Sigmoid colon (tissue), 6 donors: ENCODE measurements at regions not wholly inside any gene's neighbourhood (a gene's known extent, or its start where the extent isn't known, plus 50 kb on each side); places are given as distances from the start of the nearest gene placed in this dataset.

Experiments
- DNase-seq: peaks from one replicate; pipeline ENCODE4 v3.0.0-alpha.2; 2019
- H3K27ac ChIP-seq, 4 donors: fragments of 200-600 bp; sonication (generic); one replicate each; pipeline ENCODE4 v1.5.1; 2016 to 2019; ENCODE audit warnings: mild to moderate bottlenecking in 1 of 4
- H3K27me3 ChIP-seq, 3 donors: fragments of 200-600 bp; sonication (generic); one replicate each; pipeline ENCODE4 v1.5.1; 2019; ENCODE audit warnings: mild to moderate bottlenecking in 1 of 3
- H3K36me3 ChIP-seq, 4 donors: fragments of 200-600 bp; sonication (generic); one replicate each; pipeline ENCODE4 v1.5.1; 2016 to 2019
- H3K4me1 ChIP-seq, 4 donors: fragments of 200-600 bp; sonication (generic); one replicate each; pipeline ENCODE4 v1.5.1; 2017 to 2019
- H3K4me3 ChIP-seq, 4 donors: fragments of 200-600 bp; sonication (generic); one replicate each; pipeline ENCODE4 v1.5.1; 2017 to 2019; ENCODE audit warnings: mild to moderate bottlenecking in 2 of 4, moderate library complexity in 1 of 4
- H3K9me3 ChIP-seq, 4 donors: fragments of 200-600 bp in 3 of 4; sonication (generic) in 3 of 4; one replicate each; pipeline versions ENCODE4 v1.5.1 to v1.6.1; 2013 to 2019
- EP300 ChIP-seq, 4 donors: sonication (generic); formaldehyde crosslinking; IDR thresholded peaks; one replicate each; pipeline ENCODE4 v1.6.1; 2017; ENCODE audit warnings: antibody characterized with exemption in 4 of 4
- POLR2A ChIP-seq, 2 donors: fragments of 450-650 bp; IDR thresholded peaks; one replicate each; pipeline ENCODE4 v1.6.1; 2016; ENCODE audit warnings: antibody characterized with exemption in 2 of 2, mild to moderate bottlenecking in 2 of 2, moderate library complexity in 2 of 2
- POLR2AphosphoS5 ChIP-seq, 4 donors: sonication (generic); formaldehyde crosslinking; IDR thresholded peaks; one replicate each; pipeline ENCODE4 v1.6.1; 2017; ENCODE audit warnings: antibody characterized with exemption in 4 of 4
- WGBS, 2 donors: extraction: QIAGEN DNeasy Blood & Tissue Kit; methylation state at CpG; one replicate each; pipeline ENCODE4 v1.1.7; 2013; 5-methylcytosine and 5-hydroxymethylcytosine counted together
- intact Hi-C: fragments of 100-400 bp; cut with DNase I; formaldehyde crosslinking; loops from one replicate; pipeline ENCODE4 v1.15.1; 2023
- TF ChIP-seq, protein P1 (sequence below), 4 experiments: fragments of 450-650 bp in 3 of 4; fragments of 200-600 bp in 1 of 4; IDR thresholded peaks; one replicate each; pipeline ENCODE4 v1.5.1; 2016 to 2019; ENCODE audit warnings: antibody characterized with exemption in 4 of 4, mild to moderate bottlenecking in 3 of 4, moderate library complexity in 2 of 4
- donor health status: healthy with polysubstance abuse.
- donor health status: healthy.

DNA sequence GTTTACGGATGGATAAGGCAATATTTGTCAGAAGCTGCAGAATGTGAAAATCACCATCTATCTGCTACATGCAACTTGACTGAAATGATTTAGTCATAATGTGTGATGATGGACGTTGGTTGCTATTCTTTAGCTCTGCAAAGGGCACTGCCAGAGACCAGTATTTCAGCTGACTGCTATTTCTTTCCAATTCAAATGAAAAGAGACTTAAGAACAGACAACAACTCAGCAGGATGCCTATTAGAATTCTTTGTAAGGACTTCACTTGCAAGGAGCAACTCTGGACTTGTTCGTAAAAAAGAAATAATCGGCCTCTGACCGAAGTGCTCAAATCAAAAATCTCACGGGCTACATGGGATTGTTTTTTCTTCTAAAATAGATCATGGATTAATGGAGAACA, 262.7 kb downstream of the DHX15 start:
- no peak overlapping the region for H3K4me3 ChIP-seq
- DNase-seq: no peak
- TF ChIP-seq EP300 (IDR thresholded peaks at IDR 0.05) (no peak), POLR2AphosphoS5 (IDR thresholded peaks at IDR 0.05) (no peak), POLR2A (IDR thresholded peaks at IDR 0.05) (no peak)
- TF ChIP-seq, protein P1, sequence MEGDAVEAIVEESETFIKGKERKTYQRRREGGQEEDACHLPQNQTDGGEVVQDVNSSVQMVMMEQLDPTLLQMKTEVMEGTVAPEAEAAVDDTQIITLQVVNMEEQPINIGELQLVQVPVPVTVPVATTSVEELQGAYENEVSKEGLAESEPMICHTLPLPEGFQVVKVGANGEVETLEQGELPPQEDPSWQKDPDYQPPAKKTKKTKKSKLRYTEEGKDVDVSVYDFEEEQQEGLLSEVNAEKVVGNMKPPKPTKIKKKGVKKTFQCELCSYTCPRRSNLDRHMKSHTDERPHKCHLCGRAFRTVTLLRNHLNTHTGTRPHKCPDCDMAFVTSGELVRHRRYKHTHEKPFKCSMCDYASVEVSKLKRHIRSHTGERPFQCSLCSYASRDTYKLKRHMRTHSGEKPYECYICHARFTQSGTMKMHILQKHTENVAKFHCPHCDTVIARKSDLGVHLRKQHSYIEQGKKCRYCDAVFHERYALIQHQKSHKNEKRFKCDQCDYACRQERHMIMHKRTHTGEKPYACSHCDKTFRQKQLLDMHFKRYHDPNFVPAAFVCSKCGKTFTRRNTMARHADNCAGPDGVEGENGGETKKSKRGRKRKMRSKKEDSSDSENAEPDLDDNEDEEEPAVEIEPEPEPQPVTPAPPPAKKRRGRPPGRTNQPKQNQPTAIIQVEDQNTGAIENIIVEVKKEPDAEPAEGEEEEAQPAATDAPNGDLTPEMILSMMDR (IDR thresholded peaks at IDR 0.05): no peak
- WGBS, 2 donors: 60 to 87% methylated on average over 6 of the region's 6 CpGs
- no peak overlapping the region for H3K27ac ChIP-seq
- no peaks in the 10 kb centered on the region for H3K27me3 ChIP-seq
- H3K4me1 ChIP-seq: peaks cover 0 to 5% (median 0%) of the 10 kb centered on the region in 4 donors
- no peaks in the 10 kb centered on the region for H3K9me3 ChIP-seq
- no peaks in the 10 kb centered on the region for H3K36me3 ChIP-seq
- intact Hi-C loops: no loop called here

DNA sequence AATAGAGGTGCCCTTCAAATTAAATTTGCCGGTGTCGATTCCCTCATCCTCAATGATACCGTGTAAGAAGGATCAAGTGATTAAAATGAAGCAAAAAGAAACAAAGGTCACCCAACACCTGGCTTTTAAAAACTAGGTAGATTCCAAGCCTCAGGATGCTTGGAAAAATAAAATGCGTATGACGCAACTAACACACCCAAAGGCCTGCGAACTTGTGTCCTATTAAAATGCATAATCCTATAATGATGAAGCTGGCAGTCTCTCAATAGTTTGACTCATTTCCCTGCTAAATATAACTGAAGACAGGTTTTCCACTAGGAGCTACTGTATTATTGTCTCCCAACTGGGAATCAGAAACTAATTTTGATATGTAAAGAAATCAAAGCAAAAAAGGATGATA, 263.2 kb downstream of the DHX15 start:
- Histone ChIP-seq H3K9me3 (no peaks in the 10 kb centered on the region), H3K4me3 (no peak overlapping the region), H3K27me3 (no peaks in the 10 kb centered on the region), H3K27ac (peak overlapping the region in 2 of 4 donors; percentile 25 to 42), H3K4me1 (peaks cover 0 to 5% (median 0%) of the 10 kb centered on the region in 4 donors), H3K36me3 (no peaks in the 10 kb centered on the region)
- WGBS, 2 donors: 49 to 67% methylated on average over 6 of the region's 6 CpGs
- DNase-seq: no peak
- intact Hi-C loops: no loop called here
- TF ChIP-seq, protein P1 (IDR thresholded peaks at IDR 0.05): no peak
- no peak for TF ChIP-seq EP300 (IDR thresholded peaks at IDR 0.05)
- no peak for TF ChIP-seq POLR2AphosphoS5 (IDR thresholded peaks at IDR 0.05)
- TF ChIP-seq POLR2A (IDR thresholded peaks at IDR 0.05): no peak

DNA sequence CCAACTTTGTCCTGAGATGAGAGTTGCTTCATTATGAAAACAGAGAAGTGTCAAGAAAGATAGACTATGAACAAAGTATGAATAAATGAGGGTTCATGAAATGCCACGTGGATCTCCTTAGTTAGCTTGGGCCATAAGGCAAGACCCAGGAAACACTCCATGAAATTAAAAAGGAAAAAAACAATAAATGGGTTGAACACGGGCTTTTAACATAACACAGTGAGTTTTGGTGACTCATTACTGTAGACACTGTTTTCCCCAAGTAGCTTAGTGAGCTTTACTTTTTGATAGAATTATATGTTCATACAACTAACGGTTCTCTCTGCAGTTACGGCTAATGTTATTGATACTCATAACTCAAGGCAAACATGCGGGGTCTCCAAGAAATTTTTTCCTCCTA, 265.0 kb downstream of the DHX15 start:
- TF ChIP-seq EP300 (IDR thresholded peaks at IDR 0.05) (no peak), POLR2A (IDR thresholded peaks at IDR 0.05) (no peak), POLR2AphosphoS5 (IDR thresholded peaks at IDR 0.05) (no peak)
- TF ChIP-seq, protein P1 (IDR thresholded peaks at IDR 0.05): no peak
- no peak for DNase-seq
- intact Hi-C loops: no loop called here
- Histone ChIP-seq H3K27me3 (no peaks in the 10 kb centered on the region), H3K4me1 (peaks cover 0 to 5% (median 0%) of the 10 kb centered on the region in 4 donors), H3K9me3 (no peaks in the 10 kb centered on the region), H3K27ac (no peak overlapping the region), H3K36me3 (no peaks in the 10 kb centered on the region), H3K4me3 (no peak overlapping the region)
- WGBS, 2 donors: 79 to 83% methylated on average over 5 of the region's 5 CpGs

DNA sequence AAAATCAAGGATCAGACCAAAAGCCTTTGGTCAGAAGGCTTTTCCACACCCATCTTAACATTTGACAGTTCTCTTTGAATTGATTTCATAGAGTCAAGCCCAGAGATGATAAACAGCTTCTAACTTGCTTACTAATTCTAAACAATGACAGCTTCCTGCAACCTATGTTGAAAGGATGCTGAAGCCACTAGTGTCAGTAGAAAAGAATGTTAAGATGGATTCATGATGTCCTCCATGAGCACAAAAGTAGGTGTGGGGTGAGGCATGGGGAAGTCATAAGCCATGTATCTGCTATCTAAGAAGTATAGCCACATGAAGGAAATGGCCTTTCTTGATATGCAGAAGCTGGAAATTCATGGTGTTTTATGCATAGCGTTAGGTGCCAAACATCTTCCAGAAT, 269.3 kb downstream of the DHX15 start:
- 91 to 98% methylated on average over 1 of the region's 1 CpG for WGBS, 2 donors
- DNase-seq: no peak
- Histone ChIP-seq H3K4me1 (no peaks in the 10 kb centered on the region), H3K27me3 (no peaks in the 10 kb centered on the region), H3K9me3 (no peaks in the 10 kb centered on the region), H3K4me3 (no peak overlapping the region), H3K27ac (no peak overlapping the region), H3K36me3 (no peaks in the 10 kb centered on the region)
- intact Hi-C loops: no loop called here
- TF ChIP-seq EP300 (IDR thresholded peaks at IDR 0.05) (no peak), POLR2A (IDR thresholded peaks at IDR 0.05) (no peak), POLR2AphosphoS5 (IDR thresholded peaks at IDR 0.05) (no peak)
- TF ChIP-seq, protein P1 (IDR thresholded peaks at IDR 0.05): no peak

DNA sequence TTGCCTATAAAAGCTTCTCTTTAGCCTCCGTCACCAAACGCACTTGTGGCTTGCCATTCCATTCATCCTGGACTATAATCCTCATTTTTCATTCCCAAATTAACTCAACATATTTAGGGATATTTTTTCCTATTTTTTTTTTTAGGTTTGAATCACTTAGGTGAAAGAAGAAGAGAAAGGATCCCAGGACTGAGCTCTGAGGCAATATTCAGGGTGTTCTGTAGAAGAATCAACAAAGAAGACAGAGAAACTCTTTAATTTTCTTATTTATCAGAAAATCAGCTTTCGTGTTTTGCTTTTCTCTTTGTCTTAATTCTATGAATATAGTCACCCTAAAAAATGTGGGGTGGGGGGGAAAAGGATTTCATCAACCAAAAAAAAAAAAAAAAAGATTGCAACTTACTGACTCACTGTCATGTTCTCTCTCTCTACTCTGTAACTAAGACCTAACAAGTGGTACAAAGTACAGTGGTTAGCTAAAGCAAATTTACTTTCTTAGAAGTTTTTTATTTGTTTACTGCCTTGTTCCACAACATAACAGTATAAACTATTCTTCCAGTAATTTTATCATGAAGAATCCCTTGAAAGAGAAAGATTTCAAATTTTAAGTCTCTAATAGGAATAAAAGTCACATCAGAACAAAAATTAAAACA, 272.0 kb downstream of the DHX15 start:
- TF ChIP-seq, protein P1 (IDR thresholded peaks at IDR 0.05): no peak
- TF ChIP-seq EP300 (IDR thresholded peaks at IDR 0.05) (no peak), POLR2A (IDR thresholded peaks at IDR 0.05) (no peak), POLR2AphosphoS5 (IDR thresholded peaks at IDR 0.05) (no peak)
- no peaks in the 10 kb centered on the region for H3K4me1 ChIP-seq
- H3K27ac ChIP-seq: no peak overlapping the region
- H3K36me3 ChIP-seq: no peaks in the 10 kb centered on the region
- H3K4me3 ChIP-seq: no peak overlapping the region
- DNase-seq: no peak
- no peaks in the 10 kb centered on the region for H3K9me3 ChIP-seq
- no peaks in the 10 kb centered on the region for H3K27me3 ChIP-seq
- intact Hi-C loops: no loop called here
- WGBS, 2 donors: 79 to 86% methylated on average over 3 of the region's 3 CpGs
